ENCODE measurements at regions not wholly inside any gene's neighbourhood (a gene's known extent, or its start where the extent isn't known, plus 50 kb on each side); places are given as distances from the start of the nearest gene placed in this dataset.

DNA sequence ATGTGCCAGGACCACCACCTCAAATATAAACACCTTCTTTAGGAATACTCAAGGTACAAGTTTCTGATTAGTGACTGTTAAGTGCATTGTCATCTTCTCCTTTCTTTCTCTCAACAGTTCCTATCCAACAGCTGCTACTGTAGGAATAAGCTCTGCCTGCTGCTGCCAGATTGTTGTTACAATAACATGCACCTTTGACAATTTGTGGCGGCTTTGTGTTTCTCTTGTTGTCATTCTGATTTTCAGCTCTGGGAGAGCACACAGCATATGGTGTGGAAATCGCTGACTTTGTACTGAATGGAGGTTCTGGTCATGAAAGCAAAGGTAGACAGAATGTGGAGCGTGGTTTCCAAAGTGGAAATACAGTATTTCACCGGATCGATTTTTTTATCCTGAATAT, 182.8 kb downstream of the SEC23IP start:
- no peak overlapping the region for H3K4me3 ChIP-seq (ENCODE audit: low read length)
- H3K36me3 ChIP-seq (ENCODE audit: control insufficient read depth, low read length), result no peaks in the 10 kb centered on the region
- no peaks in the 10 kb centered on the region for H3K79me2 ChIP-seq (ENCODE audit: control insufficient read depth, low read length)

DNA sequence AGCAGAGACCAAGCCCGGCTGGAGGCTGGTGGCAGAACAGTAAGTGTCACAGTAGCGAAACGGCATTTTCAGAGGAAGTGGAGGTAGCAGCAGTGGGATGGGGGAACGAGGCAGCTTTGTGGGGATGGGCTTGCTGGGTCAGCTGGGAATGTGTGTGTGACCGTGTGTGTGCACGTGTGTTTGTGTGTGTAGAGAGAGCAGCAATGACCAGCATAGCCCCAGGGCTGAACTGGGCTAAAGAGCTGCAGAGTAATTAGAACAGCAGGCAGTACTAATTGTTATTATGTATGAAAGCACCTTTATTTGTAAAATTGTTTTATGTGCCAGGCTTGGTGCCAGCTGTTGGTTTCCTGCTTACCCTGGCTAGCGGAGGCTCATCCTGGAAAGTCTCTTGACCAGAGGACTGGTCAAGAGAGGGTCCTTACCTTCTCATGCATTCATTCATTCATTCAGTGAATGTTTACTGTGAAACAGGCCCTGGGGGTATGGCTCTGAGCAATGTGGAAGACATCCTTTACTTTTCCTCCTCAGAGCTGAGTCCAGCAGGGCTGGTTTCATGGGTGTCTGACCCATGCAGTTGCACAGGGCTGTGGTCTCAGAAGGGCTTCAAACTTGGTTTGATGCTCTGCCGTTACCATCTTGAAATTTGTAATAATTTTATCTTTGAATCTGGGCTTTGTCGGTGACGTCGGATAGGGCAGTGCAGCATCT, 184.6 kb downstream of the SEC23IP start:
- H3K36me3 ChIP-seq (ENCODE audit: control insufficient read depth, low read length), result no peaks in the 10 kb centered on the region

More for the DNA sequence above, 182.8 kb downstream of the SEC23IP start:
- Histone ChIP-seq H3K9me2 (replicated peaks; ENCODE audit: control insufficient read depth, low read length) (no peaks in the 10 kb centered on the region), H3K4me1 (ENCODE audit: control insufficient read depth, low read length) (no peaks in the 10 kb centered on the region), H4K20me1 (ENCODE audit: control insufficient read depth, insufficient read depth, low read depth, low read length) (no peaks in the 10 kb centered on the region), H3K27me3 (ENCODE audit: control insufficient read depth, low read length) (peaks cover 5% of the 10 kb centered on the region; the same call in 1 of the 2 replicates), H3F3A (ENCODE audit: control insufficient read depth, insufficient read depth) (no peaks in the 10 kb centered on the region), H3K9me3 (ENCODE audit: control insufficient read depth, insufficient read depth, low read length) (no peaks in the 10 kb centered on the region), H3K4me2 (ENCODE audit: low read length) (no peak overlapping the region), H3K27ac (ENCODE audit: low read depth, low read length) (no peak overlapping the region)
- TF ChIP-seq, protein P1, sequence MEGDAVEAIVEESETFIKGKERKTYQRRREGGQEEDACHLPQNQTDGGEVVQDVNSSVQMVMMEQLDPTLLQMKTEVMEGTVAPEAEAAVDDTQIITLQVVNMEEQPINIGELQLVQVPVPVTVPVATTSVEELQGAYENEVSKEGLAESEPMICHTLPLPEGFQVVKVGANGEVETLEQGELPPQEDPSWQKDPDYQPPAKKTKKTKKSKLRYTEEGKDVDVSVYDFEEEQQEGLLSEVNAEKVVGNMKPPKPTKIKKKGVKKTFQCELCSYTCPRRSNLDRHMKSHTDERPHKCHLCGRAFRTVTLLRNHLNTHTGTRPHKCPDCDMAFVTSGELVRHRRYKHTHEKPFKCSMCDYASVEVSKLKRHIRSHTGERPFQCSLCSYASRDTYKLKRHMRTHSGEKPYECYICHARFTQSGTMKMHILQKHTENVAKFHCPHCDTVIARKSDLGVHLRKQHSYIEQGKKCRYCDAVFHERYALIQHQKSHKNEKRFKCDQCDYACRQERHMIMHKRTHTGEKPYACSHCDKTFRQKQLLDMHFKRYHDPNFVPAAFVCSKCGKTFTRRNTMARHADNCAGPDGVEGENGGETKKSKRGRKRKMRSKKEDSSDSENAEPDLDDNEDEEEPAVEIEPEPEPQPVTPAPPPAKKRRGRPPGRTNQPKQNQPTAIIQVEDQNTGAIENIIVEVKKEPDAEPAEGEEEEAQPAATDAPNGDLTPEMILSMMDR (IDR thresholded peaks at IDR 0.05; ENCODE audit: low read depth, low read length, poor library complexity, severe bottlenecking), result no peak
- TF ChIP-seq EZH2phosphoT487 (IDR thresholded peaks at IDR 0.05; ENCODE audit: borderline replicate concordance, low read length), result no peak

DNA sequence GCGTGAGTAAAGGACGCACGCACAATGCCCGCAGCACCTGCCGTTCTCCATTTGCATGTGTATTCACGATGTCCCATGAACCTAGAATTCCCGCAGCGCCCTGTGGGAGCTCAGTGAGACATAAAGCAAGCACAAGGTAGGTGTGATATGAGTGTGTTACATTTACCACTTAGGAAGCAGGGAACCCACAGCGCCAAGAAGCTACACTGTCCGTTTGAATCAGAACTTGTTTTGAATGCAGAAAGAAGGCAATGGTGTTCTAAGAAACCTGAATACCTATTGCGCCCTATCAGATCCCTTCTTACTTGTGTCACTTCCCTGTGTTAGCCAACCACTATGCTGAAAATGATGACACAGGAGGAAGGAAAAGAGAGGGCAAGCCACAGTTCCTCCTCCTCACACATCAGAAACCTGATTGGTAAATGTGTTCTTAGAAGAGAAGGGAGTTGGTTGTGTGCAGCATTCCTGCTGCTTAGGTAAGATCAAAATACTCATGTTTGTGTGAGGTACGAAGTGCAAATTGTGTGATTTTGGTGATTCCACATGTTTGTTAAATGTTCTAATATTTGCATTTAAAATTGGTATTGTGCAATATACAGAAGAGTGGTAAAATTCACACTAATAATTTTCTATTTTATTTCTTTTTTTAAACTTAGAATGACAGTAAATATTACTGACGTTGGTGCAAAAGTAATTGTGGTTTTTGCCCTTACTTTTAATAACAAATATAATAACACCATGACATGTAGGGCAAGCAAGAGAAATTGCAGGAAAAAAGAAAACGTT, 185.4 kb downstream of the SEC23IP start:
- Histone ChIP-seq H3K4me3 (ENCODE audit: low read length) (no peak overlapping the region), H3K27ac (ENCODE audit: low read depth, low read length) (no peak overlapping the region), H3K27me3 (ENCODE audit: control insufficient read depth, low read length) (peaks cover 5% of the 10 kb centered on the region; the same call in 1 of the 2 replicates), H3K4me1 (ENCODE audit: control insufficient read depth, low read length) (no peaks in the 10 kb centered on the region), H3K9me3 (ENCODE audit: control insufficient read depth, insufficient read depth, low read length) (no peaks in the 10 kb centered on the region), H3K36me3 (ENCODE audit: control insufficient read depth, low read length) (no peaks in the 10 kb centered on the region), H4K20me1 (ENCODE audit: control insufficient read depth, insufficient read depth, low read depth, low read length) (no peaks in the 10 kb centered on the region), H3K4me2 (ENCODE audit: low read length) (no peak overlapping the region), H3K9me2 (replicated peaks; ENCODE audit: control insufficient read depth, low read length) (no peaks in the 10 kb centered on the region), H3F3A (ENCODE audit: control insufficient read depth, insufficient read depth) (no peaks in the 10 kb centered on the region), H3K79me2 (ENCODE audit: control insufficient read depth, low read length) (no peaks in the 10 kb centered on the region)
- TF ChIP-seq, protein P1 (IDR thresholded peaks at IDR 0.05; ENCODE audit: low read depth, low read length, poor library complexity, severe bottlenecking), result no peak
- TF ChIP-seq EZH2phosphoT487 (IDR thresholded peaks at IDR 0.05; ENCODE audit: borderline replicate concordance, low read length), result no peak

More for the DNA sequence above, 184.6 kb downstream of the SEC23IP start:
- H4K20me1 ChIP-seq (ENCODE audit: control insufficient read depth, insufficient read depth, low read depth, low read length), result no peaks in the 10 kb centered on the region
- H3K9me2 ChIP-seq (replicated peaks; ENCODE audit: control insufficient read depth, low read length), result no peaks in the 10 kb centered on the region
- H3K27ac ChIP-seq (ENCODE audit: low read depth, low read length), result no peak overlapping the region
- no peaks in the 10 kb centered on the region for H3K79me2 ChIP-seq (ENCODE audit: control insufficient read depth, low read length)
- no peaks in the 10 kb centered on the region for H3K4me1 ChIP-seq (ENCODE audit: control insufficient read depth, low read length)
- no peak overlapping the region for H3K4me2 ChIP-seq (ENCODE audit: low read length)
- no peaks in the 10 kb centered on the region for H3K9me3 ChIP-seq (ENCODE audit: control insufficient read depth, insufficient read depth, low read length)
- peaks cover 5% of the 10 kb centered on the region; the same call in 1 of the 2 replicates for H3K27me3 ChIP-seq (ENCODE audit: control insufficient read depth, low read length)
- H3K4me3 ChIP-seq (ENCODE audit: low read length), result no peak overlapping the region
- no peaks in the 10 kb centered on the region for H3F3A ChIP-seq (ENCODE audit: control insufficient read depth, insufficient read depth)
- TF ChIP-seq, protein P1 (IDR thresholded peaks at IDR 0.05; ENCODE audit: low read depth, low read length, poor library complexity, severe bottlenecking), result no peak
- TF ChIP-seq EZH2phosphoT487 (IDR thresholded peaks at IDR 0.05; ENCODE audit: borderline replicate concordance, low read length), result no peak
